Keratinocyte (primary cell): ENCODE measurements at regions not wholly inside any gene's neighbourhood (a gene's known extent, or its start where the extent isn't known, plus 50 kb on each side); places are given as distances from the start of the nearest gene placed in this dataset.

ENCODE experiments used
- EZH2 ChIP-seq: IDR thresholded peaks from one replicate; pipeline ENCODE4 v1.6.1; 2012; ENCODE audit warnings: inconsistent platforms, mild to moderate bottlenecking, low read length, moderate library complexity
- TF ChIP-seq, protein P1 (sequence below), 3 experiments: IDR thresholded peaks in 1 of 3; conservative IDR thresholded peaks in 1 of 3; optimal IDR thresholded peaks in 1 of 3; 2 replicates in 2 of 3; 3 replicates in 1 of 3; pipeline versions ENCODE3 to v1.5.1; 2011; ENCODE audit warnings: low read length in 3 of 3, mild to moderate bottlenecking in 3 of 3, moderate library complexity in 2 of 3, control low read depth in 1 of 3, inconsistent platforms in 1 of 3; ENCODE audit not compliant: insufficient read depth in 2 of 3; ENCODE audit errors: extremely low read depth in 1 of 3

- TF ChIP-seq, protein P1, sequence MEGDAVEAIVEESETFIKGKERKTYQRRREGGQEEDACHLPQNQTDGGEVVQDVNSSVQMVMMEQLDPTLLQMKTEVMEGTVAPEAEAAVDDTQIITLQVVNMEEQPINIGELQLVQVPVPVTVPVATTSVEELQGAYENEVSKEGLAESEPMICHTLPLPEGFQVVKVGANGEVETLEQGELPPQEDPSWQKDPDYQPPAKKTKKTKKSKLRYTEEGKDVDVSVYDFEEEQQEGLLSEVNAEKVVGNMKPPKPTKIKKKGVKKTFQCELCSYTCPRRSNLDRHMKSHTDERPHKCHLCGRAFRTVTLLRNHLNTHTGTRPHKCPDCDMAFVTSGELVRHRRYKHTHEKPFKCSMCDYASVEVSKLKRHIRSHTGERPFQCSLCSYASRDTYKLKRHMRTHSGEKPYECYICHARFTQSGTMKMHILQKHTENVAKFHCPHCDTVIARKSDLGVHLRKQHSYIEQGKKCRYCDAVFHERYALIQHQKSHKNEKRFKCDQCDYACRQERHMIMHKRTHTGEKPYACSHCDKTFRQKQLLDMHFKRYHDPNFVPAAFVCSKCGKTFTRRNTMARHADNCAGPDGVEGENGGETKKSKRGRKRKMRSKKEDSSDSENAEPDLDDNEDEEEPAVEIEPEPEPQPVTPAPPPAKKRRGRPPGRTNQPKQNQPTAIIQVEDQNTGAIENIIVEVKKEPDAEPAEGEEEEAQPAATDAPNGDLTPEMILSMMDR (optimal IDR thresholded peaks at IDR 0.05 in 1 of 3, IDR thresholded peaks at IDR 0.05 in 1 of 3, conservative IDR thresholded peaks at IDR 0.05 in 1 of 3; ENCODE audit: extremely low read depth in 1 of 3, insufficient read depth in 2 of 3, low read length in 3 of 3), result no peak
- TF ChIP-seq EZH2, result no peak
These were observed 810.3 kb upstream of the CRIM1 start for GRCh38 chr2:35545301-35545700.
